CD4-positive, alpha-beta T cell (primary cell): ENCODE measurements at regions not wholly inside any gene's neighbourhood (a gene's known extent, or its start where the extent isn't known, plus 50 kb on each side); places are given as distances from the start of the nearest gene placed in this dataset.

Experiments
- ATAC-seq: fragments of 200-7000 bp; cut with Tn5 transposase; one replicate; pipeline ENCODE4 v1.10.0; 2022; ENCODE audit warnings: mild to moderate bottlenecking; ENCODE audit not compliant: poor library complexity
- CTCF ChIA-PET: fragments of 350-600 bp; sonication (Branson Sonifier 250); formaldehyde crosslinking; loops from one replicate; lab custom pipeline; 2021; ENCODE audit warnings: antibody characterized with exemption, inconsistent platforms; lab: Charles Lee
- POLR2A ChIA-PET: fragments of 350-600 bp; sonication (Branson Sonifier 250); formaldehyde crosslinking; loops from one replicate; lab custom pipeline; 2021; ENCODE audit warnings: antibody characterized with exemption, inconsistent platforms; lab: Charles Lee
- DNase-seq, 14 experiments: peaks; one replicate each; pipeline ENCODE4 v3.0.0-alpha.2; 2013 to 2020; ENCODE audit warnings: mixed read lengths in 2 of 14
- H3K27ac ChIP-seq, 2 donors: one replicate each; pipeline versions ENCODE4 v1.5.1 to v1.7.0; 2013; ENCODE audit warnings: low read length in 2 of 2, low read depth in 1 of 2, mild to moderate bottlenecking in 1 of 2
- H3K27me3 ChIP-seq, 2 experiments: 1 replicate in 1 of 2; 2 replicates in 1 of 2; pipeline versions ENCODE4 v1.6.1 to v1.7.0; 2013; ENCODE audit warnings: low read length in 2 of 2, control low read depth in 1 of 2, mild to moderate bottlenecking in 1 of 2, moderate library complexity in 1 of 2; ENCODE audit not compliant: insufficient read depth in 2 of 2, control insufficient read depth in 1 of 2
- H3K36me3 ChIP-seq: one replicate; pipeline ENCODE4 v1.6.1; 2013; ENCODE audit warnings: low read length, control low read depth; ENCODE audit not compliant: insufficient read depth
- H3K4me1 ChIP-seq: one replicate; pipeline ENCODE4 v1.6.1; 2013; ENCODE audit warnings: low read length, control low read depth; ENCODE audit not compliant: insufficient read depth
- H3K4me3 ChIP-seq: one replicate; pipeline ENCODE4 v1.5.1; 2013; ENCODE audit warnings: mild to moderate bottlenecking, low read length, moderate library complexity
- H3K9me3 ChIP-seq, 2 experiments: 1 replicate in 1 of 2; 2 replicates in 1 of 2; pipeline versions ENCODE4 v1.6.1 to v1.7.0; 2013; ENCODE audit warnings: low read length in 2 of 2, mild to moderate bottlenecking in 2 of 2, control low read depth in 1 of 2, moderate library complexity in 1 of 2; ENCODE audit not compliant: control insufficient read depth in 1 of 2, insufficient read depth in 1 of 2
- H3K27ac Mint-ChIP-seq: one replicate; pipeline ENCODE4 v1.8.0; 2020; ENCODE audit warnings: mixed read lengths
- H3K27me3 Mint-ChIP-seq: one replicate; pipeline ENCODE4 v1.8.0; 2021; ENCODE audit warnings: mixed read lengths
- H3K36me3 Mint-ChIP-seq: one replicate; pipeline ENCODE4 v1.8.0; 2021; ENCODE audit warnings: low read depth, mixed read lengths
- H3K4me1 Mint-ChIP-seq: one replicate; pipeline ENCODE4 v1.8.0; 2021; ENCODE audit warnings: low read depth, mixed read lengths
- H3K4me3 Mint-ChIP-seq: one replicate; pipeline ENCODE4 v1.8.0; 2020; ENCODE audit warnings: mild to moderate bottlenecking, mixed read lengths
- H3K9me3 Mint-ChIP-seq: one replicate; pipeline ENCODE4 v1.8.0; 2020; ENCODE audit warnings: mixed read lengths
- intact Hi-C, 2 experiments: fragments of 100-400 bp; cut with DNase I in 1 of 2; cut with micrococcal nuclease in 1 of 2; formaldehyde crosslinking; loops; one replicate each; pipeline versions ENCODE4 v1.15.1 to v1.9.0; 2023 to 2025; cut with DNase I, micrococcal nuclease
- TF ChIP-seq, protein P1 (sequence below): fragments of 200-600 bp; IDR thresholded peaks from one replicate; pipeline ENCODE4 v1.8.0; 2022; ENCODE audit warnings: antibody characterized with exemption, mild to moderate bottlenecking

- CTCF ChIA-PET = no interaction called here
- POLR2A ChIA-PET = no interaction called here
- H3K9me3 ChIP-seq = peaks cover 8 to 16% of the 10 kb centered on the region in 2 experiments
- H3K27ac Mint-ChIP-seq = no peak overlapping the region
- peaks cover 7% of the 10 kb centered on the region for H3K9me3 Mint-ChIP-seq
- no peak overlapping the region for H3K27ac ChIP-seq
- H3K36me3 Mint-ChIP-seq = no peaks in the 10 kb centered on the region
- no peaks in the 10 kb centered on the region for H3K4me1 Mint-ChIP-seq
- no peaks in the 10 kb centered on the region for H3K27me3 ChIP-seq
- TF ChIP-seq, protein P1, sequence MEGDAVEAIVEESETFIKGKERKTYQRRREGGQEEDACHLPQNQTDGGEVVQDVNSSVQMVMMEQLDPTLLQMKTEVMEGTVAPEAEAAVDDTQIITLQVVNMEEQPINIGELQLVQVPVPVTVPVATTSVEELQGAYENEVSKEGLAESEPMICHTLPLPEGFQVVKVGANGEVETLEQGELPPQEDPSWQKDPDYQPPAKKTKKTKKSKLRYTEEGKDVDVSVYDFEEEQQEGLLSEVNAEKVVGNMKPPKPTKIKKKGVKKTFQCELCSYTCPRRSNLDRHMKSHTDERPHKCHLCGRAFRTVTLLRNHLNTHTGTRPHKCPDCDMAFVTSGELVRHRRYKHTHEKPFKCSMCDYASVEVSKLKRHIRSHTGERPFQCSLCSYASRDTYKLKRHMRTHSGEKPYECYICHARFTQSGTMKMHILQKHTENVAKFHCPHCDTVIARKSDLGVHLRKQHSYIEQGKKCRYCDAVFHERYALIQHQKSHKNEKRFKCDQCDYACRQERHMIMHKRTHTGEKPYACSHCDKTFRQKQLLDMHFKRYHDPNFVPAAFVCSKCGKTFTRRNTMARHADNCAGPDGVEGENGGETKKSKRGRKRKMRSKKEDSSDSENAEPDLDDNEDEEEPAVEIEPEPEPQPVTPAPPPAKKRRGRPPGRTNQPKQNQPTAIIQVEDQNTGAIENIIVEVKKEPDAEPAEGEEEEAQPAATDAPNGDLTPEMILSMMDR = no peak
- H3K27me3 Mint-ChIP-seq = no peaks in the 10 kb centered on the region
- intact Hi-C loops = no loop called here
- H3K4me3 Mint-ChIP-seq = no peak overlapping the region
- DNase-seq = no peak
- H3K4me1 ChIP-seq = no peaks in the 10 kb centered on the region
- no peak overlapping the region for H3K4me3 ChIP-seq
- ATAC-seq = no peak
- H3K36me3 ChIP-seq = no peaks in the 10 kb centered on the region
Observed at GRCh38 chr11:26780376-26781085, 58.7 kb upstream of the SLC5A12 start.

- ChIA-PET CTCF (no interaction called here), POLR2A (no interaction called here)
- H3K9me3 ChIP-seq = peaks cover 8 to 16% of the 10 kb centered on the region in 2 experiments
- Mint-ChIP-seq H3K4me1 (no peaks in the 10 kb centered on the region), H3K9me3 (peaks cover 10% of the 10 kb centered on the region), H3K27ac (no peak overlapping the region), H3K4me3 (no peak overlapping the region), H3K27me3 (no peaks in the 10 kb centered on the region), H3K36me3 (no peaks in the 10 kb centered on the region)
- H3K27ac ChIP-seq = no peak overlapping the region
- H3K27me3 ChIP-seq = no peaks in the 10 kb centered on the region
- intact Hi-C loops = no loop called here
- DNase-seq (no peak), ATAC-seq (no peak)
- no peaks in the 10 kb centered on the region for H3K4me1 ChIP-seq
- TF ChIP-seq, protein P1 = no peak
- no peaks in the 10 kb centered on the region for H3K36me3 ChIP-seq
- no peak overlapping the region for H3K4me3 ChIP-seq
Observed at GRCh38 chr11:26782220-26782965, 60.5 kb upstream of the SLC5A12 start.

GRCh38 chr11:26783997-26784396 is 62.1 kb upstream of the SLC5A12 start:
- no peak overlapping the region for H3K4me3 ChIP-seq
- H3K27ac Mint-ChIP-seq = no peak overlapping the region
- H3K36me3 ChIP-seq = no peaks in the 10 kb centered on the region
- H3K9me3 Mint-ChIP-seq = peaks cover 10% of the 10 kb centered on the region
- H3K4me3 Mint-ChIP-seq = no peak overlapping the region
- POLR2A ChIA-PET = no interaction called here
- ATAC-seq (no peak), DNase-seq (no peak)
- TF ChIP-seq, protein P1 = no peak
- H3K4me1 ChIP-seq = no peaks in the 10 kb centered on the region
- intact Hi-C loops = no loop called here
- CTCF ChIA-PET = no interaction called here
- H3K4me1 Mint-ChIP-seq = no peaks in the 10 kb centered on the region
- H3K9me3 ChIP-seq = peaks cover 8 to 16% of the 10 kb centered on the region in 2 experiments
- no peaks in the 10 kb centered on the region for H3K27me3 ChIP-seq
- H3K27me3 Mint-ChIP-seq = no peaks in the 10 kb centered on the region
- H3K36me3 Mint-ChIP-seq = no peaks in the 10 kb centered on the region
- H3K27ac ChIP-seq = no peak overlapping the region
